ENCODE measurements at regions not wholly inside any gene's neighbourhood (a gene's known extent, or its start where the extent isn't known, plus 50 kb on each side); places are given as distances from the start of the nearest gene placed in this dataset.

DNA sequence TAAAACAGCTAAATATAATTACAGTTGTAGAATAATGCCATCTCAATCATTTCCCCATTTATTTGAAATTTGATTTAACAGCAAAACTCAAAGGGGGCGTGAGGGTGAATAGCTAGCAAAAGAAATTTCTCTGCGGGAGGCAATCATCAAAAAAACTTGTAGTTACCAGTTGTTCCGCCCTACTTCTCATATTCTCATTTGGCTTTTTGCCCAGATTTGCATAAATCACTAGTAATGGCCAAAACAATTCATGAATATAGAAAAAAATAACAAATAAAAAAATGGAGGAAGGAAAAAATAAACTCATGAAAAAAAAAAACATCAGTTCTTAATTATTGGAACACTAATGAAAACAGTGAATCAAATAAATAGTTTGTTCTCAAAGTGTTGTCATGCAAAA, 722.6 kb upstream of the KIF2B start:
- POLR2A ChIA-PET, result no interaction called here
- intact Hi-C loops (cut with micrococcal nuclease; ENCODE audit: unreplicated experiment) (no loop called here), in situ Hi-C loops (cut with HindIII; ENCODE audit: extremely low pct_ligation_motif_present, low pct_unique_long_range_greater_than_20kb) (no loop called here)
- no peaks in the 10 kb centered on the region; a peak in 1 of 5 replicates for H3K36me3 ChIP-seq (replicated peaks in 1 of 2; ENCODE audit: control insufficient read depth in 1 of 2, insufficient read depth in 2 of 2, low read length in 2 of 2)
- H4K20me1 ChIP-seq (ENCODE audit: insufficient read depth, low read length), result no peaks in the 10 kb centered on the region
- TF ChIP-seq, protein P1, sequence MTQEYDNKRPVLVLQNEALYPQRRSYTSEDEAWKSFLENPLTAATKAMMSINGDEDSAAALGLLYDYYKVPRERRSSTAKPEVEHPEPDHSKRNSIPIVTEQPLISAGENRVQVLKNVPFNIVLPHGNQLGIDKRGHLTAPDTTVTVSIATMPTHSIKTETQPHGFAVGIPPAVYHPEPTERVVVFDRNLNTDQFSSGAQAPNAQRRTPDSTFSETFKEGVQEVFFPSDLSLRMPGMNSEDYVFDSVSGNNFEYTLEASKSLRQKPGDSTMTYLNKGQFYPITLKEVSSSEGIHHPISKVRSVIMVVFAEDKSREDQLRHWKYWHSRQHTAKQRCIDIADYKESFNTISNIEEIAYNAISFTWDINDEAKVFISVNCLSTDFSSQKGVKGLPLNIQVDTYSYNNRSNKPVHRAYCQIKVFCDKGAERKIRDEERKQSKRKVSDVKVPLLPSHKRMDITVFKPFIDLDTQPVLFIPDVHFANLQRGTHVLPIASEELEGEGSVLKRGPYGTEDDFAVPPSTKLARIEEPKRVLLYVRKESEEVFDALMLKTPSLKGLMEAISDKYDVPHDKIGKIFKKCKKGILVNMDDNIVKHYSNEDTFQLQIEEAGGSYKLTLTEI (CRISPR knock-in tag; conservative IDR thresholded peaks at IDR 0.05), result no peak
- WGBS (ENCODE audit: low lambda C conversion rate), result 1% methylated on average over 3 of the region's 3 CpGs
- ATAC-seq, result no peak
- BruUV-seq (replicated peaks), result no TSS peak
- no peaks in the 10 kb centered on the region for H3K79me2 ChIP-seq (ENCODE audit: insufficient read depth, low read length)
- no peak overlapping the region for H3K27ac ChIP-seq (ENCODE audit: extremely low read length, insufficient read depth, low read length)
- peaks cover 84% of the 10 kb centered on the region for H3K9me3 ChIP-seq (ENCODE audit: low read length)
- no peak overlapping the region for H2AFZ ChIP-seq (ENCODE audit: low read length)
- CTCF ChIA-PET (ENCODE audit: low intra/inter-chr PET ratio, low total read pairs), result no interaction called here
- no peak overlapping the region for H3K4me2 ChIP-seq (ENCODE audit: low read depth, low read length)
- H3K27me3 ChIP-seq (ENCODE audit: control insufficient read depth in 1 of 2, insufficient read depth in 2 of 2, low read length in 2 of 2), result no peaks in the 10 kb centered on the region
- no peaks in the 10 kb centered on the region for H3K4me1 ChIP-seq (ENCODE audit: insufficient read depth, low read length)
- no peak for FAIRE-seq
- DNase-seq (ENCODE audit: low spot score), result no peak
- H3K4me3 ChIP-seq (replicated peaks in 1 of 3; ENCODE audit: insufficient read depth in 1 of 3, low read depth in 2 of 3, low read length in 3 of 3), result no peak overlapping the region
- H3K9ac ChIP-seq (ENCODE audit: insufficient read depth, low read depth, low read length), result no peak overlapping the region

DNA sequence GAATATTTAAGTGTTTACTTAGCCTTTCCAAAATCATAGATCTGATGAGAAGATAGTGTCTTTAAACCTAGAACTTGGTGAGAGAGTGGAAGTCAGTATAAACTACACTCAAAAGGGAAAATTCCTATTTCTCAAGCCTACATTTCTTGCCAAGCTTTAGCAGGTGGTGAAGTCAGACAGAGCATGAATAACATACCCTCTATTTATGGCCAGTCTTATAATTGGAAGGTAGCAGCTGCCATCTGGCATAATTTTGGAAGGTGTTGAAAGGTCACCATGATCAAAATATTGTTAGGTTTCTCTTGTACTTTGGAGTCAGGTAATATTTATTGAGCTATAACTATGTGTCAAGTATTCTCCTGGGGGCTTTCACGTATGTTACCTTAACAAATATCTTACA, 729.3 kb upstream of the KIF2B start:
- H3K9ac ChIP-seq (ENCODE audit: insufficient read depth, low read depth, low read length), result no peak overlapping the region
- POLR2A ChIA-PET, result no interaction called here
- H3K27me3 ChIP-seq (ENCODE audit: control insufficient read depth in 1 of 2, insufficient read depth in 2 of 2, low read length in 2 of 2), result no peaks in the 10 kb centered on the region
- no TSS peak for BruUV-seq (replicated peaks)
- H3K4me3 ChIP-seq (replicated peaks in 1 of 3; ENCODE audit: insufficient read depth in 1 of 3, low read depth in 2 of 3, low read length in 3 of 3), result no peak overlapping the region
- no peaks in the 10 kb centered on the region for H3K79me2 ChIP-seq (ENCODE audit: insufficient read depth, low read length)
- H3K9me3 ChIP-seq (ENCODE audit: low read length), result peaks cover 83% of the 10 kb centered on the region
- H2AFZ ChIP-seq (ENCODE audit: low read length), result no peak overlapping the region
- no peak overlapping the region for H3K27ac ChIP-seq (ENCODE audit: extremely low read length, insufficient read depth, low read length)
- FAIRE-seq, result no peak
- no peaks in the 10 kb centered on the region for H4K20me1 ChIP-seq (ENCODE audit: insufficient read depth, low read length)
- WGBS (ENCODE audit: low lambda C conversion rate), result 4% methylated on average over 1 of the region's 1 CpG
- in situ Hi-C loops (cut with HindIII; ENCODE audit: extremely low pct_ligation_motif_present, low pct_unique_long_range_greater_than_20kb) (no loop called here), intact Hi-C loops (cut with micrococcal nuclease; ENCODE audit: unreplicated experiment) (no loop called here)
- DNase-seq (ENCODE audit: low spot score), result no peak
- CTCF ChIA-PET (ENCODE audit: low intra/inter-chr PET ratio, low total read pairs), result no interaction called here
- ATAC-seq, result no peak
- no peaks in the 10 kb centered on the region for H3K36me3 ChIP-seq (replicated peaks in 1 of 2; ENCODE audit: control insufficient read depth in 1 of 2, insufficient read depth in 2 of 2, low read length in 2 of 2)
- H3K4me1 ChIP-seq (ENCODE audit: insufficient read depth, low read length), result no peaks in the 10 kb centered on the region
- no peak overlapping the region for H3K4me2 ChIP-seq (ENCODE audit: low read depth, low read length)
- TF ChIP-seq ZNF362 (CRISPR knock-in tag; IDR thresholded peaks at IDR 0.05; ENCODE audit: borderline replicate concordance), result no peak
- TF ChIP-seq ZNF124 (CRISPR knock-in tag; IDR thresholded peaks at IDR 0.05), result no peak
- no peak for TF ChIP-seq FOXA1 (IDR thresholded peaks at IDR 0.05)
- TF ChIP-seq FOXA1 (CRISPR knock-in tag; IDR thresholded peaks at IDR 0.05), result no peak
- no peak for TF ChIP-seq MAF1 (CRISPR knock-in tag; IDR thresholded peaks at IDR 0.05; ENCODE audit: borderline replicate concordance)
- TF ChIP-seq ZNF143 (CRISPR knock-in tag; IDR thresholded peaks at IDR 0.05), result no peak
- TF ChIP-seq HMG20B (CRISPR knock-in tag; conservative IDR thresholded peaks at IDR 0.05), result no peak
- no peak for TF ChIP-seq ZNF512B (CRISPR knock-in tag; IDR thresholded peaks at IDR 0.05; ENCODE audit: borderline replicate concordance)
- no peak for TF ChIP-seq TBP (CRISPR knock-in tag; IDR thresholded peaks at IDR 0.05)
- no peak for TF ChIP-seq AGO1 (IDR thresholded peaks at IDR 0.05; ENCODE audit: low read depth, low read length, poor library complexity, severe bottlenecking)
- no peak for TF ChIP-seq TEF (CRISPR knock-in tag; IDR thresholded peaks at IDR 0.05)
- no peak for TF ChIP-seq HNRNPL (IDR thresholded peaks at IDR 0.05; ENCODE audit: low read depth, low read length)

Measured in HepG2 (cell line).